ENCODE measurements at regions not wholly inside any gene's neighbourhood (a gene's known extent, or its start where the extent isn't known, plus 50 kb on each side); places are given as distances from the start of the nearest gene placed in this dataset.

DNA sequence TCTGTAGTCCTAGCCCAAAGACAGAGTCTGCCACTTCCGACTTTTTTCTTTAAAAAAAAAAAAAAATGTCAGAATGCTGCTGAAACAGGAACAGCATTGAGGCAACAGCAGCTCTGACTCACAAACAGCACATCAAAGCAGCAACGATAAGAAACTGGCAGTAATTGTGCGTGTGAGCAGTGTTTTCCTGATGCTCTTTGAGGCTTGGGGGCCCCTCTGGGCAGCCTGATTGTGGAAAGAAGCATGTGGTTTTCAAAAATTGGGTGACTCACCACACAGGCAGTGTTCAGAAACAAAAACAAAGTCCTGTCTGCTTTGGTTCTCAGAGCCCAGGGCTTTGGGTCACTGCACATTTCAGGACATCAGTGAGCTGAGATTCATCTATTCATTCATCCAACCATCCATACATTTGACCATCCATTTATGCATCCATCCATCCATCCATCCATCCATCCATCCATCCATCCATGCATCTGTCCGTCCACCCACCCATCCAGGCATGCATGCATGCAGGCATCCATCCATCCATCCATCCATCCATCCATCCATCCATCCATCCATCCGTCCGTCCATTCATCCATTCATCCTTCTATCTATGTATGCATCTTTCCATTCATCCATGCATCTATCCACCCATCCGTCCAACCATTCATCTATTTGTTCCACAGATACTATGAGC is 308.4 kb downstream of the RPLP1 start:
- no peak for TF ChIP-seq RCOR1 (IDR thresholded peaks at IDR 0.05; ENCODE audit: low read depth, low read length)
- no peak for TF ChIP-seq NPAS2 (CRISPR knock-in tag; IDR thresholded peaks at IDR 0.05; ENCODE audit: borderline replicate concordance)
